NCI-H1417 (cell line): ENCODE measurements at regions not wholly inside any gene's neighbourhood (a gene's known extent, or its start where the extent isn't known, plus 50 kb on each side); places are given as distances from the start of the nearest gene placed in this dataset.

Experiments
- DNase-seq, 3 experiments: peaks; one replicate each; lab custom pipeline; 2025; lab: John Stamatoyannopoulos, UW

DNA sequence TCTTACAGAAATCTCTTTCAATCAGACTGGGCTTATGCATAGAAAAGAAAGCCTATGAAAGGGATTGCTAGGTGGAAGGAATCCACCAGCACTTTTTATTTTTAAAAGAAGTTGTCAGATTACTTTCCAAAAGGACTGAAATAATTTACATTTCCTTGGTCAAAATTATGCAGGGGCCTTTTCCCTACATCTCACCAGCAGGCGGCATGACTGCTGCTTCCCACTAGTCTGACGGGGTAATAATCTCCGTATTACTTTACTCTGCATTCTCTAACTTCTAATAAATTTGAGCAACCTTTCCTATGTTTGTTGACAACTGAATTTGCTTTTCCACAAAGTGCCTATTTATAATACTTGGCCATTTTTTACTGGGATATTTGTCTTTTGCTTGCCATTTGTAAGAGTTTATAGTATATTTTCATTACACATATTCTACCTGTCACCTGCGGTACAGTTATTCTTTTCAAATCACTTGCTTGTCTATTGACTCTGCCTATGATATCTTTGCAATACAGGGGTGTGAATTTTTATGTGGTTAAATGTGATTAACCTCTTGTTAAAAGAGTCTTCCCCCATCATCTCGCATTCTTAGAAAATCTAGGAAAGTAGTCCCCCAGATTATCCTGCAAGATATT is 51.9 kb upstream of the USP47 start:
- DNase-seq: peak in 1 of 3 experiments; percentile 8

DNA sequence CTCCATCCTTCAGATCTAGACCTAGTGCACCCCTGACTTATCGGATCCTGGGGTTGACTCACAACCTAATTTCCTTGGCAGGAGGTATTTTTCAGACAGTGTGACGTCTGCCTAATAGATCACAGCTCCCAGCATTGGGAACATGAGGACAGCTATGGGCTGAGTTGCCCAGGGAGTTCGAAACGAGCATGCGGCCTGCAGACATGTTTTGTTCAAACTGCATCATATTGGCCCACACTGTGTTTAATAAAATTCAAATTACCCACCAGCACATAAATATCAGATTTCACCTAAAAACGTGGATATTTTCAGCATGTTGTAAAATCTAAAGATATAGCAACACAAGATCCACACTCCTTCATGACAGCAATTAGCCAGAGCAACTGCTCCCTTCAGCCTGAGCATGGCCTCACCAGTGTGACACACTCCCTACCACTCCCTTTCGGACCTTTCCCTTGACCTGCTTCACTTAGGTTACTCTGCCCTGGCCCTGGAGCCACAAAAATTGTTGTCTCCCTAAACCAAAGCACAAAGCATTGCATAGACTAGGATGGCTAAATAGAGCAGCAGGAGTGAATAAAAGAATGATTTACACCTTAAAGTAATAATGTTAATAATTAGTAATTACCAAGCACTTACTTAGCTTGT is 53.6 kb upstream of the USP47 start:
- DNase-seq: no peak

GRCh38 chr11:11787305-11788062 is 54.3 kb upstream of the USP47 start:
- peak; percentile 39 to 82 (median 80) for DNase-seq

DNA sequence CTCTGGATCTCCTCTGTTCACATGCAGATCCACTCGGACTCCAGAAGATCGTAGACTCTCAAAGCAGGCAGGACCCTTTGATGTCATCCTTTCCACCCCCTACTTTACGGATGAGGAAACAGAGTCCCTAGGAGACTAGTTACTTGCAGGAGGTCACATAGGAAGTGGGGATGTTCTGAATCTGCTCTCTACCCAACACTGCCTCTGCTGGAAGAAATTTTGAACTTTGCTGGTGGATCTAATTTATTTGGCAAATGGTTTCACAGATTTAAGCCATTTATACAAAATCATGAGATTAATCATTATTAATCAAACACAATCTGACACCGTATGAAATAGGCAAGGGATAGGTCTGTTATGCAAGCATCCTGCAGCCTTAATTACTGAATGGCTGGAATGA is 55.0 kb upstream of the USP47 start:
- DNase-seq: peak in 2 of 3 experiments; percentile 38 to 48

DNA sequence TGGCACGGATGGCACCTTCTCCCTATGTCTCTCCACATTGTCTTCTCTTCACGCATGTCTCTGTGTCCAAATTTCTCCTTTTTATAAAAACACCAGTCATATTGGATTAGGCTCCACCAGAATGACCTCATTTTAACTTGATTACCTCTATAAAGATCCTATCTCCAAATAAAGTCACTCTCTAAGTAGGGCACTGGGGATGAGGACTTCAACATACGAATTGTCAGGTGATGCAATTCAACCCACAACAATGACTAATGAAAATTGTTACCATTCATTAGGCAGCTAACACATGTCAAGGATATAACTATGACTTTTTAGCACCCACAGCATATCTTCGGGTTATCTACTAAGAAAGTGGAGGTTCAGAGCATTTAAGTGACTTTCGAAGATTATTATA is 55.5 kb upstream of the USP47 start:
- no peak for DNase-seq

- peak; percentile 48 to 86 (median 59) for DNase-seq
These were observed 59.2 kb upstream of the USP47 start for GRCh38 chr11:11782532-11783110.

DNA sequence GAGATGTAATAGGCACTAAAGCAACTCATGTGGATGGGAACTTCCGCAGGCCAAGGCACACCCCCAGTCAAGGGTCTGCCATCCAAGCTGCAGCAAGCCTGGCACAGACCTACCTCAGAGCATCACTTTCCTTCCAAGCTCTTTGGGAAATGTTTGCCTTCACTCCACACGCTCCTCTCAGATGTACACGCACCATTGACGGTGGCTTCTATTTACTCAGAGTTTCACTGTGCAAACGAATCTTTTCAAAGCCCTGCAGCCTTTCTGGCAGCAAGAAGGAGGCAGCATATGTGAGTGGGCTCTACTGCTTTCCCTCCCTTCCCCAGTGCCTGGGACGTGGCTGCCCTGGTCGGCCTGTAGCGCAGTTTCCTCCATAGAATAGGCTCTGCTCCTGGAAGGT is 60.9 kb upstream of the USP47 start:
- peak in 2 of 3 experiments; percentile 54 to 97 for DNase-seq

GRCh38 chr11:11779975-11780374 is 61.8 kb upstream of the USP47 start:
- DNase-seq: no peak

- DNase-seq: no peak
These were observed 63.9 kb upstream of the USP47 start for GRCh38 chr11:11777897-11778296.

DNA sequence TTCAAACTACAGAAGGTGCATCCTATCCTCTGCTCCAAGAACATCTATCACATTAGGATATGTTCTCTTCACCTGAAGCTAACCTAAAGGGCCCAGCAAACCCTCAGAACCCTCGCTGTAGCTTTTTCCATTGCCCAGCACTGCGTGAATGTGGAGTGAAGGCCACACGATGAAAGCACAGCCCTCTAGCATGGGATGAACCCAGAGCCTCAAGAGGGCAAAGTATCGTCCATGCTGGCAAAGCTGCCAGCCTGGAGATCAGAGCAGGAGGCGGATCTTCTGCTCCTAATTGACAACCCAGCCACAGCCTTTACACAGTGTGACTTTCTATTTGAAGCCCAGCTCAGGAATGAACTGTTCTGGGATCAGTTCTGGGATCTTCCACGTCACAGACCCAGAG is 65.1 kb upstream of the USP47 start:
- DNase-seq: no peak

GRCh38 chr11:11774928-11775327 is 66.8 kb upstream of the USP47 start:
- no peak for DNase-seq

DNA sequence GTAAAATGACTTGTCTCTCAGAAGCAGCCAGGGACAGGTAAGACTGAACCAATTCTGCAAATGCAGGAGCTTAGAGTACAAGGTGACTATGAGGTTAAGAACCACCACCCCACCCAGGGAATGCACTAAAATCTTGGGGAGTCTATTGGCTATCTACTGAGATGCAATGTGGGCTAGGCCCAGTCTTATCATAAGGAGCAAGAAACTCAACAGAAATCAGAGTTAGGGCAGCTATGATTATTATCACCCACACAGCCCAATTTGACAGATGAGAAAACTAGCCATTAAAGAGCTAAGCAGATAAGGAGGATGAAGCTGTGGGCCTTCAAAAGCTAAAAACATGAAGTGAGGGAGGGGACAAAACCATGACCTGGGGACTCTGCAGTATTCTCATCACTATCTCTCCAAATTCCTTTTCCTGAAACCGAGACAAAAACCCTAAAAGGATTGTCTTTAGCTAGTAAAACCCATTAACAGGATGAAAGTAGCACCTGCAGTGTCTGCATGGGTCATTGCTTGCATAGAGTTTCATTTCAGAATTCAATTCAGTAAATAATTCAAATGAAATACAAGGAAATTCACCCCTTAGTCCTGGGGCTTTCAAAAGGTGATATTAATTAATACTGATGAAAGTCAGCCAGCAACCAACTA is 68.8 kb upstream of the USP47 start:
- no peak for DNase-seq

- DNase-seq: no peak
These were observed 70.8 kb upstream of the USP47 start for GRCh38 chr11:11770921-11771486.

DNA sequence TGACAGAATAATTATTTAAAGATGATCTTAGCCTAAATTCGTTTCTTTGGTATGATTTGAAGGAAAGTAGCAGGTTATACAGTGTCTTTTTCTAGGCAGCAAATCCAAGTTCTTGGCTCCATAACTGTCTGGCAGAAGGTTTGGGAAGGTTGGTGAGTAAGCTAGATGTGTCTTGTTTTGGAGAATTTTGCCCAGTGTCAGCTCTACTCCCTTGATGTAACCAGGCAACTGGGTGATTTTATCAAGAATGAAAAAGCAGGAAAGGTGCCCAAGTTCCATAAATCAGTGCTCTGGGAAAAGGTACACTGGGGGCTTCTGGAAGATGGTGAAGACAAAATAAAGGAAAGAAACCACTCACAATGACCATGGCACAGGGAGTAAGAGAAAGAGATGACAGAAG is 71.5 kb upstream of the USP47 start:
- DNase-seq: no peak

DNA sequence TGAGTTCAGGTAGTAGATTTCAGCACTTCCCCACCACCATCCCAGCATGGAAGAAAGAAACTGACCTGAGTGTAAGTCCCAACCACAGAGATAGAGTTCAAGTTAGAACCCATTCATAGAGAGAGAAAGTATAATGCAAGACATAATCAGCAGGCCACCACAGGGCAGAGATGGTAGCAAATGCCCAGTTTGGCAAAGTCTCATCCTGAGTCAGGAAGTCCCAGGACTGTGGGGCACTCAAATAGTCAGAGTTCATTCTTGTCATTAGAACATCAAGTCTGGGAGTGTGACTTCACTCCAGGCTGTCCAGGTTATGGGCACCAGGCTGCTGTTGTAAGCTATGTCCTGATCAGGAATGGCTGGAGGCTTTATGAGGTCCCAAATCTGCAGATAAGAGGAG is 72.0 kb upstream of the USP47 start:
- DNase-seq: no peak

- no peak for DNase-seq
These were observed 72.4 kb upstream of the USP47 start for GRCh38 chr11:11769362-11769761.

- no peak for DNase-seq
These were observed 77.4 kb upstream of the USP47 start for GRCh38 chr11:11764423-11764803.

- no peak for DNase-seq
These were observed 77.9 kb upstream of the USP47 start for GRCh38 chr11:11763796-11764422.

DNA sequence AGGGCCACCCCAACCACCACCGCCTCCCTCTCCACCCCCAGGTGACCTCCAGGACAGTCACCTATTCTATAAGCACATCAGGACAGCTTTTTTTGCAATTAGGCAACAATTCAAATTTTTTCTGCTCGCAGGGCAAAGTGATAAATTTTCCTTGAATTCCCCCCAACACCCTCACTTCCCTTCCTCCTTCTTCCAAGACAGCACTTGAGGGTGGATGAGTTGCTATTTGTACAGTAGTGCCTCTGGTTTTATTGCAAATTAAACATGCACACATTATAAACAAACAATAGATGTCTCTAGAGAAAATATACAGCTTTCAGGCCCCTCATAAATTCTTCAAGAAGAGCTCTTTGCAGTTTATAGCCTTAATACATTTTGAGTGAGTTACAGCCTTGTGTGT is 80.9 kb upstream of the USP47 start:
- DNase-seq: peak in 1 of 3 experiments; percentile 5

DNA sequence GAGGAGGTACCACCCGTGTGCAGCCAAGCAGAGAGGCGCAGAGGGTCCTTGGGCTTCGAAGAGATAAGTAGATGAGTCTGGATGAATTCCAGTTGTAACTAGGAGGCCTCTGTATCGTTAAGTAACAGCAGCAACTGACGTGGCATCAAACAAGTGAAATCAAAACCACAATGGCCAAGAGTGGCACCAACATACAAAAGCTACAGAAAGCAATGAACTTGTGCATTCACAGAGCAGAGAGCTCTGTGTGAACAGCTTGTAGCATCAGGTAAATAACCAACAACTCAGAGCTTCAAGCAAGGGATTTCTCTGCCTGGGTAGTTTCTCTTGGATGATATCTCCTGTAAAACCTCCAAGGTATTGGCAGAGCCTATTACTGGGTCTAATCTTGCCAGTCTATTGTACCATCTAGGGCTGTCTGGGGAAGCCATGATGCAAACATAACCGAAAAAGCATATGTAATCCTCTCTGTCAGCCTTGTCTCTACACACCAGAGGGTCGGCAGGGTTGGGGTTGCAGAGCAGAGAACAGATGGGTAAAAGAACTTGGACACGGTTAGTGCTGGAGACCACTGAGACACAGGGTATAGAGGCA is 83.1 kb upstream of the USP47 start:
- no peak for DNase-seq

GRCh38 chr11:11757909-11758308 is 83.9 kb upstream of the USP47 start:
- DNase-seq: no peak
